Loucy (cell line): ENCODE measurements at regions not wholly inside any gene's neighbourhood (a gene's known extent, or its start where the extent isn't known, plus 50 kb on each side); places are given as distances from the start of the nearest gene placed in this dataset.

ENCODE experiments used
- H2AFZ ChIP-seq: fragments of 200-600 bp; sonication (generic); 2 replicates; pipeline ENCODE4 v1.6.0; 2016; ENCODE audit warnings: antibody characterized with exemption, mild to moderate bottlenecking, low read length, moderate library complexity
- H3F3A ChIP-seq: fragments of 200-600 bp; 2 replicates; pipeline ENCODE4 v1.6.0; 2016; ENCODE audit warnings: antibody characterized with exemption, low read depth, mild to moderate bottlenecking
- H3K27me3 ChIP-seq: fragments of 200-600 bp; sonication (generic); 2 replicates; pipeline ENCODE4 v1.6.1; 2014; ENCODE audit warnings: low read length, mild to moderate bottlenecking; ENCODE audit not compliant: insufficient read depth, poor library complexity, severe bottlenecking
- H3K36me3 ChIP-seq: fragments of 200-600 bp; sonication (generic); 2 replicates; pipeline ENCODE4 v1.6.1; 2016; ENCODE audit warnings: low read length; ENCODE audit not compliant: insufficient read depth
- H3K4me1 ChIP-seq: fragments of 200-600 bp; sonication (generic); 2 replicates; pipeline ENCODE4 v1.5.1; 2014; ENCODE audit warnings: low read length, mild to moderate bottlenecking; ENCODE audit not compliant: insufficient read depth, poor library complexity, severe bottlenecking
- H3K4me2 ChIP-seq: fragments of 200-600 bp; sonication (generic); 2 replicates; pipeline ENCODE4 v1.6.0; 2014; ENCODE audit warnings: antibody characterized with exemption, low read length, low read depth, mild to moderate bottlenecking; ENCODE audit not compliant: poor library complexity, severe bottlenecking
- H3K4me3 ChIP-seq: fragments of 200-600 bp; sonication (generic); 2 replicates; pipeline ENCODE4 v1.5.1; 2014; ENCODE audit warnings: low read length, mild to moderate bottlenecking, mixed read lengths; ENCODE audit not compliant: poor library complexity, severe bottlenecking
- H3K79me2 ChIP-seq: fragments of 200-600 bp; sonication (generic); 2 replicates; pipeline ENCODE4 v1.6.1; 2014; ENCODE audit warnings: low read length; ENCODE audit not compliant: insufficient read depth
- H3K9ac ChIP-seq: fragments of 200-600 bp; sonication (generic); 2 replicates; pipeline ENCODE4 v1.6.0; 2014; ENCODE audit warnings: mild to moderate bottlenecking, low read depth, low read length, moderate library complexity; ENCODE audit not compliant: poor library complexity, severe bottlenecking
- H3K9me2 ChIP-seq: fragments of 200-600 bp; sonication (generic); replicated peaks from 2 replicates; pipeline ENCODE4 v1.6.1; 2016; ENCODE audit warnings: low read depth, low read length, mixed read lengths
- H3K9me3 ChIP-seq: fragments of 200-600 bp; sonication (generic); 2 replicates; pipeline ENCODE4 v1.6.1; 2014; ENCODE audit warnings: mild to moderate bottlenecking, antibody characterized with exemption, low read length, low read depth; ENCODE audit not compliant: insufficient read depth
- H4K20me1 ChIP-seq: fragments of 200-600 bp; sonication (generic); 2 replicates; pipeline ENCODE4 v1.6.0; 2014; ENCODE audit warnings: antibody characterized with exemption, low read length, mild to moderate bottlenecking; ENCODE audit not compliant: insufficient read depth, poor library complexity, severe bottlenecking
- EZH2phosphoT487 ChIP-seq: fragments of 200-600 bp; IDR thresholded peaks from 2 replicates; pipeline ENCODE4 v1.6.1; 2018; ENCODE audit warnings: antibody characterized with exemption, mild to moderate bottlenecking, moderate library complexity, borderline replicate concordance
- TF ChIP-seq, protein P1 (sequence below): fragments of 200-600 bp; sonication (generic); conservative IDR thresholded peaks from 2 replicates; pipeline ENCODE4 v1.5.1; 2014; ENCODE audit warnings: mild to moderate bottlenecking, antibody characterized with exemption, low read length

DNA sequence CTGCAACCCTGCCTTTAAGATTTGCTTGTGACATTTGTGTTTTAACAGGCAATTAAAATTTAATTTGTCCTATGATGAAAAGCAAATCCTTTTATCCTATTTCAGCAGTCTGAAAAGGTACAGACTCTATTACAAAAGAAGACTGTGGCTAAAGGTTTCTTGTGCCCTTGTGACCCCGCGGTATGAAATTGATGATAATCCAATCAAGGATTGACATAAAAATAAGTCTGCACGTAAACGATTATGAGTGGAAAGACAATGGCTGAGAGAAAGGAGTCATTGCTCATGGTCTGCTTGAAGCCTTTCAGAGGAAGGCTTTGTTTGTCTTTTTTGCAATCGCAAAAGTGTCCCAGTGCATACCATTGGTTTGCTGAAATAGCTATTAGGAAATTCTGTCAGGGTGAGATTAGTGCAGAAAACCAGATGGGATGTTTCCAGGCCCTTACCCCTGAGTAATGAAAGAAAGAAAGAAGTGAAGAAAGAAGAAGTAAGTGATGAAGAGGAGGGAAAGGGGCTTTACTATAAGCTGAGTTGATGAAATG, 867.8 kb upstream of the CDH8 start:
- H3K9me3 ChIP-seq: no peaks in the 10 kb centered on the region
- H3K4me3 ChIP-seq: no peak overlapping the region
- no peaks in the 10 kb centered on the region for H3K9me2 ChIP-seq
- no peaks in the 10 kb centered on the region for H3K36me3 ChIP-seq
- no peak overlapping the region for H3K4me2 ChIP-seq
- no peaks in the 10 kb centered on the region for H3K4me1 ChIP-seq
- H3F3A ChIP-seq: no peaks in the 10 kb centered on the region
- H3K27me3 ChIP-seq: no peaks in the 10 kb centered on the region
- no peaks in the 10 kb centered on the region for H4K20me1 ChIP-seq
- TF ChIP-seq, protein P1, sequence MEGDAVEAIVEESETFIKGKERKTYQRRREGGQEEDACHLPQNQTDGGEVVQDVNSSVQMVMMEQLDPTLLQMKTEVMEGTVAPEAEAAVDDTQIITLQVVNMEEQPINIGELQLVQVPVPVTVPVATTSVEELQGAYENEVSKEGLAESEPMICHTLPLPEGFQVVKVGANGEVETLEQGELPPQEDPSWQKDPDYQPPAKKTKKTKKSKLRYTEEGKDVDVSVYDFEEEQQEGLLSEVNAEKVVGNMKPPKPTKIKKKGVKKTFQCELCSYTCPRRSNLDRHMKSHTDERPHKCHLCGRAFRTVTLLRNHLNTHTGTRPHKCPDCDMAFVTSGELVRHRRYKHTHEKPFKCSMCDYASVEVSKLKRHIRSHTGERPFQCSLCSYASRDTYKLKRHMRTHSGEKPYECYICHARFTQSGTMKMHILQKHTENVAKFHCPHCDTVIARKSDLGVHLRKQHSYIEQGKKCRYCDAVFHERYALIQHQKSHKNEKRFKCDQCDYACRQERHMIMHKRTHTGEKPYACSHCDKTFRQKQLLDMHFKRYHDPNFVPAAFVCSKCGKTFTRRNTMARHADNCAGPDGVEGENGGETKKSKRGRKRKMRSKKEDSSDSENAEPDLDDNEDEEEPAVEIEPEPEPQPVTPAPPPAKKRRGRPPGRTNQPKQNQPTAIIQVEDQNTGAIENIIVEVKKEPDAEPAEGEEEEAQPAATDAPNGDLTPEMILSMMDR: no peak
- no peak for TF ChIP-seq EZH2phosphoT487
- H2AFZ ChIP-seq: no peak overlapping the region
- no peak overlapping the region for H3K9ac ChIP-seq
- H3K79me2 ChIP-seq: no peaks in the 10 kb centered on the region

DNA sequence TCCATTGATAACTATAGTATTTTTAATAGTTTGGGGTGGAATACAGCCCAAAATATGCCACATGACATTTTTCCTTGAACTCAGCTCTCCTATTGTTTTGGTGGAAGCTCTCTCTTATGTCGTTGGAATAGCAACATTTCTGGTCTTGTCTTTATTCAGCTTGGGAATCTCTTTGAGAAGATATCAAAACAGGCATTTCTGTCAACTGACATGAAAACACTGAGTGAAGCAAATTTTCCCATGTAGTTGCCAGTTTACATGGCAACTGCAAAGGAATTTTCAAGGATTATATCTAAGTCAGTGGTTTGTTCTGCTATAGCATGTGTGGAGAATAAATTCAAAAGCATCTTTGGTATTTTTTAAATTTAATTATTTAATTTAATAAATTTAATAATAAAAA, 863.5 kb upstream of the CDH8 start:
- H3F3A ChIP-seq: no peaks in the 10 kb centered on the region
- no peaks in the 10 kb centered on the region for H3K9me3 ChIP-seq
- H3K9ac ChIP-seq: no peak overlapping the region

DNA sequence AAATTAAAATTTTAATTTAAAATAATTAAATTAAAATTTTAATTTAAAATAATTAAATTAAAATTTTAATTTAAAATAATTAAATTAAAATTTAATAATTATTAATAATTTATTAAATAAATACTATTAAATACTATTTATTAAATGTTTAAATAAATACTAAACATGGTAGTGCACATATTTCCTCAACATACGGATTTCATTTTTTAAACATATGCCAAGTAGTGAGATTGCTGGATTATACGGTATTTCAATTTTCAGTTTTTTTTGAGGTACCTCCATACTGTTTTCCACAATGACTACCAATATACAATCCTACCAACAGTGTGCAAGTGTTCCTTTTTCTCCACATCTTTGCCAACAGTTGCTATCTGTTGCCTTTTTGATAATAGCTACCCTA, 852.9 kb upstream of the CDH8 start:
- no peak overlapping the region for H3K4me2 ChIP-seq
- no peaks in the 10 kb centered on the region for H3K9me3 ChIP-seq
- no peak overlapping the region for H2AFZ ChIP-seq
- no peaks in the 10 kb centered on the region for H3F3A ChIP-seq
- no peaks in the 10 kb centered on the region for H3K9me2 ChIP-seq
- no peaks in the 10 kb centered on the region for H4K20me1 ChIP-seq
- TF ChIP-seq, protein P1: no peak
- TF ChIP-seq EZH2phosphoT487: no peak
- no peaks in the 10 kb centered on the region for H3K27me3 ChIP-seq
- H3K36me3 ChIP-seq: no peaks in the 10 kb centered on the region
- H3K4me3 ChIP-seq: no peak overlapping the region
- H3K9ac ChIP-seq: no peak overlapping the region
- no peaks in the 10 kb centered on the region for H3K79me2 ChIP-seq
- H3K4me1 ChIP-seq: no peaks in the 10 kb centered on the region

More for the DNA sequence above, 863.5 kb upstream of the CDH8 start:
- Histone ChIP-seq H3K79me2 (no peaks in the 10 kb centered on the region), H3K9me2 (no peaks in the 10 kb centered on the region), H3K36me3 (no peaks in the 10 kb centered on the region), H2AFZ (no peak overlapping the region), H3K4me1 (no peaks in the 10 kb centered on the region), H3K4me2 (no peak overlapping the region), H4K20me1 (no peaks in the 10 kb centered on the region), H3K27me3 (no peaks in the 10 kb centered on the region), H3K4me3 (no peak overlapping the region)
- TF ChIP-seq EZH2phosphoT487: no peak
- TF ChIP-seq, protein P1: no peak
